ENCODE measurements at regions not wholly inside any gene's neighbourhood (a gene's known extent, or its start where the extent isn't known, plus 50 kb on each side); places are given as distances from the start of the nearest gene placed in this dataset.

GRCh38 chr5:152723482-152723881 is 318.4 kb upstream of the NMUR2 start:
- no peaks in the 10 kb centered on the region for H3K79me2 ChIP-seq (ENCODE audit: control insufficient read depth in 1 of 2, insufficient read depth in 2 of 2, low read length in 2 of 2)
- H3K27me3 ChIP-seq (replicated peaks in 1 of 4; ENCODE audit: control insufficient read depth in 3 of 4, extremely low read depth in 1 of 4, insufficient read depth in 3 of 4, low read length in 3 of 4), result no peaks in the 10 kb centered on the region
- no peak overlapping the region for H3K4me3 ChIP-seq (ENCODE audit: extremely low read depth in 1 of 4, insufficient read depth in 2 of 4, low read depth in 3 of 4, low read length in 4 of 4)
- H3K79me1 ChIP-seq (ENCODE audit: low read depth, low read length), result no peaks in the 10 kb centered on the region
- no peaks in the 10 kb centered on the region for H4K20me1 ChIP-seq (replicated peaks in 1 of 2; ENCODE audit: control insufficient read depth in 1 of 2, insufficient read depth in 2 of 2, low read length in 2 of 2)
- H3K4ac ChIP-seq (replicated peaks; ENCODE audit: insufficient read length, low read depth, low read length), result no peak overlapping the region
- H2AK5ac ChIP-seq (ENCODE audit: low read depth, low read length), result no peak overlapping the region
- WGBS, 2 experiments (ENCODE audit: extremely low coverage in 1 of 2, insufficient coverage in 1 of 2, insufficient read length in 1 of 2, insufficient replicate concordance in 2 of 2, low coverage in 1 of 2, low lambda C conversion rate in 2 of 2, missing lambda C conversion rate in 1 of 2), result 87% methylated on average over 6 of the region's 6 CpGs; no CpG with 5 or more reads in 1 of the 2 experiments
- no peak overlapping the region for H3K4me2 ChIP-seq (ENCODE audit: insufficient read depth in 1 of 2, low read depth in 2 of 2, low read length in 2 of 2)
- no peak overlapping the region for H2BK12ac ChIP-seq (ENCODE audit: low read depth, low read length)
- no peak overlapping the region for H4K91ac ChIP-seq (replicated peaks; ENCODE audit: insufficient read length, low read length)
- no peaks in the 10 kb centered on the region for H3K4me1 ChIP-seq (replicated peaks in 1 of 4; ENCODE audit: control insufficient read depth in 3 of 4, insufficient read depth in 4 of 4, low read length in 3 of 4)
- DNase-seq (ENCODE audit: low read depth in 1 of 2, low spot score in 2 of 2) (peak in 1 of 2 experiments; percentile 56), FAIRE-seq (peak; percentile 84)
- H3K14ac ChIP-seq (ENCODE audit: insufficient read length), result no peak overlapping the region
- H2BK15ac ChIP-seq (ENCODE audit: low read length), result no peak overlapping the region
- H3K9me3 ChIP-seq (ENCODE audit: insufficient read depth in 2 of 2, low read depth in 1 of 2, low read length in 1 of 2), result no peaks in the 10 kb centered on the region
- ChIA-PET CTCF (ENCODE audit: partially characterized antibody) (interaction anchor here (0.7 to 2.3 kb wide), 20 partner anchors 10 to 312 kb away, joined by 3 to 6 read pairs (median 4); no protein-coding TSS in a partner anchor), POLR2A (ENCODE audit: partially characterized antibody) (interaction anchor here (0.5 kb wide), 1 partner anchor 147 kb away, joined by 3 read pairs; no protein-coding TSS in a partner anchor)
- no peak overlapping the region for H4K8ac ChIP-seq (ENCODE audit: extremely low read depth, insufficient read depth, low read length)
- H3K27ac ChIP-seq (ENCODE audit: low read depth, low read length), result no peak overlapping the region
- H3K23me2 ChIP-seq (ENCODE audit: low read depth, low read length), result no peaks in the 10 kb centered on the region
- no peak overlapping the region for H2BK20ac ChIP-seq (ENCODE audit: low read length)
- no peaks in the 10 kb centered on the region for H3K36me3 ChIP-seq (ENCODE audit: control insufficient read depth in 2 of 4, insufficient read depth in 4 of 4, low read length in 3 of 4)
- H3K23ac ChIP-seq (ENCODE audit: insufficient read length), result no peak overlapping the region
- H4K5ac ChIP-seq (ENCODE audit: insufficient read length, low read depth, low read length), result no peak overlapping the region
- H3K56ac ChIP-seq (replicated peaks; ENCODE audit: insufficient read length, low read depth, low read length), result no peak overlapping the region
- H3K9ac ChIP-seq (replicated peaks in 1 of 4; ENCODE audit: extremely low read depth in 1 of 4, low read depth in 3 of 4, low read length in 3 of 4), result no peak overlapping the region
- H2BK120ac ChIP-seq (replicated peaks; ENCODE audit: low read depth, low read length), result no peak overlapping the region
- no peak overlapping the region for H3K18ac ChIP-seq (ENCODE audit: extremely low read depth, low read length)
- H2BK5ac ChIP-seq (ENCODE audit: low read depth, low read length), result no peak overlapping the region
- H2AFZ ChIP-seq (ENCODE audit: low read length), result no peak overlapping the region
- TF ChIP-seq CBX5 (IDR thresholded peaks at IDR 0.05; ENCODE audit: low read depth, low read length) (no peak), SRF (IDR thresholded peaks at IDR 0.05; ENCODE audit: low read depth, low read length) (no peak), BACH1 (IDR thresholded peaks at IDR 0.05; ENCODE audit: low read length) (no peak), RAD21 (IDR thresholded peaks at IDR 0.05 in 1 of 2, conservative IDR thresholded peaks at IDR 0.05 in 1 of 2; ENCODE audit: low read depth in 2 of 2, low read length in 2 of 2) (peak; percentile 69 to 74), KDM4A (IDR thresholded peaks at IDR 0.05; ENCODE audit: low read depth, low read length, severe bottlenecking) (no peak), TAF7 (optimal IDR thresholded peaks at IDR 0.05; ENCODE audit: borderline replicate concordance, low read depth, low read length) (no peak), MAFK (IDR thresholded peaks at IDR 0.05; ENCODE audit: low read depth, low read length) (no peak), KDM1A (IDR thresholded peaks at IDR 0.05; ENCODE audit: borderline replicate concordance, low read length) (no peak), CEBPB (IDR thresholded peaks at IDR 0.05; ENCODE audit: low read depth, low read length) (no peak), ASH2L (IDR thresholded peaks at IDR 0.05; ENCODE audit: low read length) (no peak), SIRT6 (IDR thresholded peaks at IDR 0.05; ENCODE audit: low read length) (no peak), CTCF (IDR thresholded peaks at IDR 0.05; ENCODE audit: control extremely low read depth in 1 of 3, insufficient read depth in 1 of 3, low read depth in 1 of 3, low read length in 3 of 3) (peak; percentile 46 to 78 (median 72)), CREB1 (IDR thresholded peaks at IDR 0.05) (no peak)
